DMS 273 (cell line): ENCODE measurements at regions not wholly inside any gene's neighbourhood (a gene's known extent, or its start where the extent isn't known, plus 50 kb on each side); places are given as distances from the start of the nearest gene placed in this dataset.

Source experiments
- DNase-seq: peaks from one replicate; lab custom pipeline; 2025; ENCODE audit not compliant: unreplicated experiment; lab: John Stamatoyannopoulos, UW

DNA sequence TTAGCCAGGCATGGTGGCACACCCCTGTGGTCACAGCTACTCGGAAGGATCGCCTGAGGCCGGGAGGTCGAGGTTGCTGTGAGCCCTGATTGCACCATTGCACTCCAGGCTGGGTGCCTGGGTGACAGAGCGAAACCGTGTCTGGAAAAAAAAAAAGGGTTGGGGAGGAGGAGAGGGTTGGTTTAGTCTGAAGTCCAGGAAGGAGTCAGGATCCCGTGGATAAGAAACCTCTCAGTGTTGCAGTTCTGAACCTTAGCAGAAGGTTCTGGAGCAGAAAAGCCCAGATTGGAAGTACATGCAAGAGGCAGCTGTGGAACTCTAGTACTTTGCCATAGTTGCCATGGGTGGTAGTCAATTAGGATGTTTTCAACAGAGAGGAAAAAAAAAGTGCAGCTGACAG lies 125.2 kb upstream of the CPEB4 start:
- DNase-seq, result no peak

DNA sequence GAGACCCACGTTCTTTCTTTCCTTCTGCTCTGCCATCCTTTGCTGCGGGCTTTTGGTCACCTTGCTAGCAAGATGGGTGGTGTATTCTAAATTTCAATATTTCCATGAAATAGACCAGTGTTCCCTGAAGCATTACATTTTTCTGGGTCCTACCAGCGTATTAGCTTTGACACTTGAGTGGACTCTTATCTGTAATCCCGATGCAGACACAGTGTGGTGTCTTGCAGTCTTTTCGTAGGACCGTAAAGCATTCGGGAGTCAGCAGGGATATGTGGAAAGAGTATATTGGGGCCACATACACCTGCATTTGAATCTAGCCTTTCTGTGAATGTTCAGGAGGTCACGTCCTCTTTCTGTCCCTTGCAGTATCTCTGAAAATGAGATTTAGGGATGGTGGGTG lies 124.7 kb upstream of the CPEB4 start:
- no peak for DNase-seq

DNA sequence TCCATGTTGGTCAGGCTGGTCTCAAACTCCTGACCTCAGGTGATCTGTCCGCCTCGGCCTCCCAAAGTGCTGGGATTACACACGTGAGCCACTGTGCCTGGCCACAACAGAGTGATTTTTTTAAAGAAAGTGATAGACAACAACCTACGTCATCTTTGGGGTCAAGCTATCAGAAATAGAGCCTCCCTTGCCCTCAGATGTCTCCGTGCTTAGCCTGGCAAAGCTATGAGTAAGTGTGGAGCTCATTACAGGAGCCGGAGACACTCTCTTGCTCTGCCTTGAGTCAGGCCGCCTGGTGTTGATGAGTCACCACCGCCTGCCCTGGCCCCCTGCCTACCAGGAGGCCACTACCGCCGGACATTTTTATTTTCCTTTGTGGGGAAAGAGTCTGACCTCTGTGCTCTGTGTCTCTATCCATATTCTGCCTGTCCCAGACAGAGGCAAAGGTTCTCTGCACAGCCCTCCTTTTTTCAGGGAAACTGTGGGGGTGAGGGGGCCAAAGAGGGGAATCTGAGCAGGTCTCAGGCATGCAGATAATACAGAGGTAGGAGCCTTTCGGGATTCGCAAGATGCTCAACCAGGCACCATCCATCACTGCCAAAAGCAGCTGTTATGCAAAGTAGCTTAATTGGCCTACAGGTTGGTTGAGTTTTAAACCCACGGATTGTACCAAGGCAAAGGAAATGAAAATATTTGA lies 123.7 kb upstream of the CPEB4 start:
- peak; percentile 64 for DNase-seq

DNA sequence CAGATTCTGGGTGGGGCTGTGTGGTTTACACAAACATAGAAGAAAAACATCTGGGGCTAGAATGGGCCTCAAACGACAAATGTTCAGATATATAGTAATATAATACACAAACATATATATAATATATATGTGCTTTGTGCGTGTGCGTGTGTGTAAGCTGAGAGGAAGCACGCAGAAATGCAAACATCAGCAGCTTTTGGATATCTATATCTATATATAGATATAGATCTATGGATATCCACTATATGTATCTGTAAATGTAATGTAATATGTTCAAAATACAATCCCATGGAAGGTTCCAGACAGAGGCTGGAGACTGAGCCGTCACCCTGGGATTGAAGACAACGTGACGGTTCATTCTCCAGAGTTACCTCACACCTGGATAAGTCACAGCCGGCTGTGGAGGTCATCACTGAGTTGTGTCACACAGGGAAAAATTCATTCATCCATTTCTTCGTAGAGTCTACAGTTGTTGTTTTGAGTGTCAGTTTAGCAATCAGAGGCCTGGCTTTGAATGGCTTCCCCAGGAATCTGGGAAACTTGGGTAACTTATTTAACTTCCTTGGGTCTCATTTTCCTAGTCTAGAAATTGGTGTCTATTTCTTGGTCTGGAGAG lies 123.0 kb upstream of the CPEB4 start:
- no peak for DNase-seq

DNA sequence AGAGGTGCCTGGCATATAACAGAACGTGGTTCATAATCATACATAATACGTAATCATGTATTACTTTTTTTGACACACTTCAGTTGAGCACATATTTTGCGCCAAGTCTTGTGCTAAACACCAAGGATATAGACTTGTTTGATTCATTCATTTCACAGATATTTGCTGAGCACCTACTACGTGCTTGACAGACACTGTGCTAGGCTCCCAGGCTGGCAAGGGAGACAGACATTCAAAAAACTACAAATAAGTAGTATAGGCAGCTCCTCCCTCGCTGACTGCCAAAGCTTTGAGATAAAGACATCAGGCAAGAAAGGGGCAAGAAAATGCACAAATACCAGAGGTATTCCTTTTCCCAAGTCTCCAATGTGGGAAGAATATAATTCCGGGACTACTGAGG lies 122.5 kb upstream of the CPEB4 start:
- DNase-seq, result no peak

DNA sequence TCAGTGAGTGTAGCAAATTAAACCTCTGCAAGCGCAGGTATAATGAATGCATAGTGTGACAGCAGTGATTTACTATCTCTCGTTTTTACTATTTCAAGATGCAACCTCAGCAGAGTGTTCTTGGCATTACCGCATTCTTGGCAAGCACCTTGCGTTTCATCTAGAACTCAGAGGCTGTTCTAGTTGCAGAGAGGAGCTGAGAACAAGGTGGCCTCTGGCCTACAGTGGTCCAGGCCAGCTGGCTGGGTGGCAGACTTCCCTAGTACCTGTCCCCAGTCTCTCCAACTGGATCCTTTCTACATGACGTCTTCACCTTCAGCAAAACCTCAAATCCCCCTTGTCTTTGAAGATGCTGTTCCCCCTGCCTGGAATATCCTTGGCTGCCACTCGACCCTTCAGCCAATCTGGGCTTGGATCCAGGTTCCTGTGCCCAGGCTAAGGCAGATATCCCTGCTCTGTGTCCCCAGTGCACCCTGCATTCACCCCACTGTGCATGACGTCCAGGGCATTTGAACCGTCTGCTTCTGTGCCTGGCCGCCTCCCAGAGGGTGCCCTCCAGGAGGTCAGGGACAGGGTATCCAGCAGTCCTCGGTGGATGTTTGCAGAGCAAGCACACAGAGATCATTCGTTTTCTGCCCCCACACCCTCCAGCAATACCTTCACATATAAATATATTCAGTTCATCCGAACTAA lies 120.4 kb upstream of the CPEB4 start:
- DNase-seq, result peak; percentile 11

DNA sequence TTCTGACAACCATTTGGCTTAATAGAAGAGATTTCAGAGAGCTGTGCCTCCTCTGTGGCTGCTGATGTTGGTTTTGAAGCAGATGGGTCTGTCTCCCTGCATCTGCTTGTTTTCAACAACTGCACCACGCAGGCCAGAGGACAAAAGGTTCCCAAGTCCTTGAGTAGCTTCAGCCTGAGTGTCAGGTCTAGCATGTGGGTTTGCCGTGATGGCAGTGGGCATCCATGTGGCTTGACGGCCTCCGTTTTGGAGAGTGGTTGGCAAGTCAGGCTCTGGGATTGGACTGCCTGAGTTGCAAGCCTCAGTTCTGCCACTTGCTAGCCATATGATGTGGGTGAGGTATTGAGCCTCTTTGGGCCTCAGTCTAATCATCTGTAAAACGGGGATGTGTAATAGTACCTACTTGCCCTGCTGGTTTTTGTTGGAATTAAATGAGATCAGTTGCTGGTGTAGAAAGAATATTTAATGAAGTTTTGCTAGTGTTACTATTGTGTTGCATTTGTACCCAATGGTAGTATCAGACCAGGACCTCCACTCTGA lies 119.8 kb upstream of the CPEB4 start:
- peak; percentile 17 for DNase-seq

DNA sequence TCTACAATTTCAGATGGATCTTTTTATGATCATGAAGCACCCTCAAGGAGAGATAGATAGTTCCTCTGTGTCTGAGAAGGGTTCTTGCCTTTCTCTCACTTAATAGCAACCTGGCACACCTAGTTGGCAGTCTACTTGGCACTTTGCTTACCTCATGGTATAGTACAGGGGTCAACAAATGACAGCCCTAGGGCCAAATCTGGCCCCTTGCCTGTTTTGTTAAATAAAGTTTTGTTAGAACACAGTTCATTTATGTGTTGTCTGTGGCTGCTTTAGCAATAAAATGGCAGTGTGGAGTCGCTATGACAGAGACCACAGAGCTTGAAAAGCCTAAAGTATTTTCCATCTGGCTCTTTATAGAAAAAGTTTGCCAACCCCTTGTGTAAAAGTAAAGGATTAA lies 119.3 kb upstream of the CPEB4 start:
- DNase-seq, result no peak

DNA sequence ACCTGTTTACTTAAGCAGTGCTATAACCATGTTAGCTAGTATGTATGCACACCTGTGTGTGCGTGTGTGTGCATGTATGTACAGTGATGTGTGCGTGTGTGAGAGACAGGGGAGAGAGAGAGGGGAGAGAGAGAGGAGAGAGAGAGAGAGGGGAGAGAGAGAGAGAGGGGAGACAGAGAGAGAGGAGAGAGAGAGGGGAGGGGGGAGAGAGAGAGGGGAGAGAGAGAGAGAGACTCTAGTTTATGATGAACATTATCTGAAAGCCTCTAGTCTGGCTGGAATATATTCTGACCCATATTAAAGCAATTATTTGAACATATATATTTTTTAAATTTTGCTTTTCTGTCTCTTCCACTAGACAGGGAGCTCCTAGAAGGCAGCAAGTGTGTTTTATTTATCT lies 117.5 kb upstream of the CPEB4 start:
- DNase-seq, result no peak

DNA sequence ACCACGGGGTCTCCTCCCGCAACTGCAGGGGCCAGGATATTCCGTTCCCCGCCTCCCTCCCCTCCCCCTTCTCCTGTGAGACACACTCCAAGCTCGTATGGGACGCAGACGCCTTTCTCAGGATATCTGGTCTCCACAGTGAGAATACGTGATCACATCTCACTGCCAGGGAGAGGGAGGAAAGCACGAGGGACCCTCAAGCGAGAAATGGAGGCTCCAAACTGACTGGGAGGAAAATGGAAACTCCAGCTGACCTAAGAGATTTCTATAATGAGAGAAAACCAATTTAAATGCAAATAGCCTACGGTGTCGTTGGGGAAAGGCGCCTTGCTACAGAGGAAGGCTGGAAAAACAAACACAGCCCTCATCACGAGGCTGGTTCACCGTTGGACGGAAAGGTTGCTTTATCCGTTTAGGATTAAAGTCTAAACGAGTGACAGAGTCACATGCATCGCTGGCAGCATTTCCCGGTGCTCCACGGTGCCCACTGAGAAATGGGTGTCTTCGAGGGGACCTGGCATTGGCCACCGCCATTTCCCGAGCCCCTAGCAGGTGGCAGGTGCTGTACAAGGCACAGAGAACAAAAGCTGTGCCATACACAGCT lies 116.9 kb upstream of the CPEB4 start:
- DNase-seq, result no peak

DNA sequence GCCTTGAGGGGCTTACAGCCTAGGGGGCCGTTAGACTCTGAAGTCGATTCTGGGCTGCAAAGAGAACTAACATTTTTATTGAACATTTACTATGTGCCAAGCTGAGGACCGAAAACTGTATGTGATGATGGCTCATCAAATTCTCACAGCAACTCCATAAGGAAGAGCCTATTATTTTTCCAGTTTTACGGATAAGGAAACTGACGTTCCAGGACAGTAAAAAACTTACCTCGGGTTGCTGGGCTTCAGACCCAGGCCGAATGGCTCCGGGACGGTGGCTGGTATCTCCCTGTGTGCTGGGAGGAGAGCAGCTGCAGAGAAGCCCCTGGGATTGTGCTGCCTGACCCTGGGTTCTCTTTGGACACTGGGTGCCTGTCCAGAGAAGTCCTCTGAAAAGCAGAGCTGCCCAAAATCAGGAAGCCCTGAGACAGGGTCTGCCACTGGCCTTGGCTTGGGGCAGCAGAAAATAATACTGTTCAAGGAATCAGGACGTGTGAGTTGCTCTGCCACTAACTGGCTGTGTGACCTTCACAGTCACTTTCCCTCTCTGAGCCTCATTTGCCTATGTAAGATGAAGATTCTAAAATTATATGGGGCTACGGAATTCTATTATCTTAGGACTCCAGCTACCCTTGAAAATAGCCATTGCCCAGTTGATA lies 116.3 kb upstream of the CPEB4 start:
- DNase-seq, result no peak

DNA sequence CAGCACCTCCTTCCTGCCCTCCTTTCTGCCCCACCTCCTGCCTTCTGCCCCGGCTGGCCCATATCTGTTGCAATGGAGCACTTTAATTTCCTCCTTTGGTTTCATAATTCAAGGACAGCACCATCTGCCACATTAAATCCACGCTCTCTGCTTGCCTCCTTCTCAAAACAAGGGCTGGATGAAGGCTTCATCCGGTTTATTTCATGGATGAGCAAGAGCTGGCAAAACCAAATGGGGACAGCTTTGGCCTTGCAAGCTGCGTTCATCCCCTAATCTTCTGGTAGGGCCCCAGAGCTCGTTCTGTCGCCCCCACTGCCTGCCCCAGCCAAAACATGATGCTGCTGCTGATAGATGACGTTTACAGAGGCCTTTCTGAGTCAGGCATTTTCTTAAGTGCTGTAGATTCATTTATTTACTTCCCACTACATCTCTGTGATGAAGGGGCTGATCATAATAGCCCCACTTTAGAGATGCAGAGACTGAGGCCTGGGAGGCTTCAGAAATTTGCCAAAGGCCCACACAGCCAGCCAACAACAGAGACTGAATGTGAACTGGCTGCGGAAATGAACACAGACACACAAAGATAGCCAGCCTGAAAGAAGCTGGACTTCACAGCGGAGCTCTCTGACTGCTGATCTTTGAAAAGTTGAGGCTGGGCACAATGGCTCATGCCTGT lies 115.6 kb upstream of the CPEB4 start:
- DNase-seq, result peak; percentile 78

DNA sequence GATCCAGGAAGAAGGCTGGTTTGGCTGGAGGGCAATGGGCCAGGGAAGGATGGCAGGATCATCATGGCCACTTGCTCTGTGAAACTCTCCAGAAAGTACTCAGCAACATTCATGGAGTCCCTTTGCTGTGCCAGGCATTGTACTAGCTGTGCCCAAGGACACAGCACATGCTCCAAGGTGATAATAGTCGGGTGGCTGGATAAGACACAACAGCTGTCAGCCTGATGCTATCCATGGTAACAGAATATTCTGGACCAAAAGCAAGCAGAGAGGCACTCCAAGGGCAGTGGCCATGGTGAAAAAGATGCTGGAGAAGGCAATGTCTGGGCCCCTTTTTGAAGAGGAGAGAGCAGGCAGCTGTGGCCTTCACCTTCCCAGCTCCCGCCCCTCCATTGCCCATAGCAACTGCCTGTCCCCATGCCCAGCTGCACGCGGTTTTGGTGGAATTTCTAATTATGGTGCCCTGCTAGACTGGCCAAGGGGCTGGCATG lies 113.8 kb upstream of the CPEB4 start:
- DNase-seq, result peak; percentile 42

DNA sequence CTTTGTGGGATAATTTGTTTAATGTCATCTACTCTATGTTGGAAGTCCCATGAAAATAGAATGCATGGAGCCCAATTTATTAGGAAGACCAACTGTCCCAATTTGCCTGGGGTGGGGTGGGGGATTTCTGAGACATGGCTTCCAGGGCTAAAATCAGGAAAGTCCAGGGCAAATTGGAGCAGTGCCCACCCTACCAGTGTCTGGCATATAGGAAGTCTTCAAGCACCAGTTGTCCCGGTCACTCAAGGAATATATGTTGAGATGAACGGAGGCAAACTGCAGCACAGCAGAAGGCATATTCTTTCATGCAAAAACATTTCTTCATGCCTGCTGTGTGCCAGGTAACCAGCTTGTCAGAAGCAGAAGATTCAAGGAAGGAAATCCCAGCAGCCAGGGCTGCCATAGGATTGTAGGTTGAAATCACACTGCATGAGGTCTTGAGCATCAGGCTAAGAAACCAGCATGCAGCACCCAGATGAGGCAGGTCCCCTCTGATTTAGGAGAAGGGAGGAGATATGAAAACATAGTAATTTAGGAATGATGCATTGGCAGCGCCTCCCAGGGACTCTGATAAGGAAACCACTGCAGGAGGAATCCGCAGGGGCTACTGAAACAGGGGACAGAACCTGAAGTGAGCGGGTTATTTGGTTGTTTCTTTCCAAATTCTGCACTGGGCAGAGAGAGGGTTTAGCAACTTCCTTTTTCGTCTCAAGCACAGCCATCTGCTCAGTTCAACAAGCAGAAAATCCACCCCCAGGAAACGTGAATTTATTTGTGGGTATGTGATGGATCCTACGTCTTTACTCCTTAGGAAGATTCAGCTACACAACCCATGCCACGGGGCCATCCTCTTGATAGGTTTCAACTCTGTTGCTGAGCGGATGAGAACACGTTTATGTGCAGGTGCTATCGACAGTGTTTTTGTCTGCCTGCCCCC lies 112.6 kb upstream of the CPEB4 start:
- DNase-seq, result no peak

DNA sequence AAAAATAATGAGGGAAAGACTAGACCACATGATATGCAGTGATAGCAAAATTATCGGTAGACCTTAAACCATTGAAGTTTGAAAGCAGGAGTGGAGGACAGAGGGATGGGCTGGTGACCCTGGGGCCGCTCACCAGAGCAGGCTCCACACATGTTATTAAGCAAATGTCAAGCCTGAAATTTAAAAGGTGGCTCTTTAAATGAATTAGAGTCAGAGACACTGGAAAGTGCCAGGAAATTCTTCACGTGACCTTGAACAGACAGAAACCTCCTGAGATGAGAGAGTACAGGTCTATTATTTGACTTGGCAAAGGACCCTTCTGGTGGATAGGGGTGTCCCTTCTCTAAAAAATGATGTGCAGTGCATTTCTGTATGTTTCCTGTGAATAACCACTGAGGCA lies 111.0 kb upstream of the CPEB4 start:
- no peak for DNase-seq

DNA sequence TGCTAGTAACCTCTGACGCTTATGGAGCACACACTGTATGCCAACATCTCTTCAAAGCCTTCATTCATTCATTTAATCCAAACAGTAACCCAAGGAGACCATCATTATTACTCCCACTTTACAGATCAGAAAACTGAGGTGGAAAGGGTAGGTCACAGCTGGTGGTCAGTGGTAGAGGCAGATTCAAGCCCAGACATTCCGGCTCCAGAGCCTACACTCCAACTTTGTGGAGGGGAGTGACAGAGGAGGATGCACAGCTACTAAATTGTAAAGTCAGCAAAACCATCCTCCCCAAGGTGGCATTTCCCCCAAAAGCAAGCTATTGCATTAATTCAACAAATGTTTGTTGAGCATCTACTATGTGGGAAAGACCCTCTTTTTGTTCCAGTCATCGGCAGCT lies 110.5 kb upstream of the CPEB4 start:
- DNase-seq, result no peak

DNA sequence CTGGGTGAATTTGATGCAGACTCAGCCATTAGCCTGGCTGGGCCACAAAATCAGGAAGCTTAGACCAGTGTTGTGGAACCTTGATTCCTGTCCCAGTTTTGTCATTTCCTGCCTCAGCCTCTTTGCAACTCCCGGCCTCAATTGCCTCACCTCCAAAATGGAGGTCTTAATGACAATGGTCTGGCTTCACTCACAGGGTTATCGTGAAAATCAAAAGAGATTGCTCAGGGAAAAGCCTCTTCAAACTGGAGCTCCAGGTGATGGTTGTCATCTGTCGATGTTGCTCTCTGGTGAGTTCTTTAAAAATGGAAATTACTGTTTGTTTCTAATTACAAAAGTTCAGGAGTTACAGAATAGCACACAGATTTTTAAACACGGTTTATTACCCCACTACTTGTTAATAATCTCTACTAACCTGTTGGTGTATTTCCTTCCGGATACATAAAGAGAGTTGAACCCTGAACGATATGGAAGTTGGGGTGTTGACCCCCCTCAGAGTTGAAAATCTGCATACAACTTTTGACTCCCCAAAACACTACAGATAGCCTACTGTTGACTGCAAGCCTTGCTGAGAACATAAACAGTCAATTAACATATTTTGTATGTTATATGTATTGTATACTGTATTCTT lies 109.9 kb upstream of the CPEB4 start:
- DNase-seq, result no peak

DNA sequence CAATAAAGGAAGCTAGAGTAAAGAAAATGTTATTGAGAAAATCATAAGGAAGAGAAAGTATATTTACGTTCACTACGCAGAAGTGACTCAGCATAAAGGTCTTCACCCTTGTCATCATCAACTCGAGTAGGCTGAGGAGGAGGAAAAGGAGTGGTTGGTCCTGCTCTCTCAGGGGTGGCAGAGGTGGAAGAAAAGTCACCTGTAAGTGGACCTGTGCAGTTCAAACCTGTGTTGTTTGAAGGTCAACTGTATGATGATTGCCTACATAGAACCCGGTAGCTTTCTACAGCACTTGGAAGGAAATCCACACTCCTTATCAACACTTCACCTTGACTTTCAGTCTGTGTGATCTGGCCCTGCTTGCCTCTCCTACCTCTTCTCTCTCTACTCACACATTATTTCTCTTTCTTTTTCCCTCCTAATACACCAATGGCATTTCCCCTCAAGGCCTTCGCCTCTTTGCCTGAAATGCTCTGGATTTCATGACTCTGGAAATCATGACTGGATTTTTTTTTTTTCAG lies 109.3 kb upstream of the CPEB4 start:
- DNase-seq, result no peak
